ENCODE measurements at regions not wholly inside any gene's neighbourhood (a gene's known extent, or its start where the extent isn't known, plus 50 kb on each side); places are given as distances from the start of the nearest gene placed in this dataset.

DNA sequence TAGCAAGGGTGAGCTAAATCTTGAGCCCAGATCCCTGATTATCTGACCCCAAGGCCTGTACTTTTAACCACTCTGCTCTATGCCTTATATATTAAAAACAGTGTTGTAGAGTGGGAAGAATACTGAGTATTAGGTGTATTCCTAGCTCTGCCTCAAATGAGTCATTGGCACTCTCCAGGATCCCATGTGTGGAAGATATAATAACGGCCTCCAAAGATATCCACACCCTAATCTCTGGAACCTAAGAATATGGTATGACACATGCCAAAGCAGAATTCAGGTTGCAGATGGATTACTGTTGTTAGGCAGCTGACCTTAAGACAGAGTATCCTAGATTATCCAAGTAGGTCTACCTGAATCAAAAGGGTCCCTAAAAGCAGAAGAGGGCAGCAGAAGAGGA, 110.8 kb downstream of the ADRB2 start (continued):
- TF ChIP-seq TEAD4 (IDR thresholded peaks at IDR 0.05; ENCODE audit: low read depth, low read length) (no peak), RFX5 (IDR thresholded peaks at IDR 0.05; ENCODE audit: borderline replicate concordance, low read depth, low read length) (no peak)

All from H1 (cell line).